ENCODE measurements at regions not wholly inside any gene's neighbourhood (a gene's known extent, or its start where the extent isn't known, plus 50 kb on each side); places are given as distances from the start of the nearest gene placed in this dataset.
"Not testable (repeated sequence)": the region's sequence is repeated elsewhere in the genome, so short reads cannot be mapped to it uniquely, and the experiment has no call there.

DNA sequence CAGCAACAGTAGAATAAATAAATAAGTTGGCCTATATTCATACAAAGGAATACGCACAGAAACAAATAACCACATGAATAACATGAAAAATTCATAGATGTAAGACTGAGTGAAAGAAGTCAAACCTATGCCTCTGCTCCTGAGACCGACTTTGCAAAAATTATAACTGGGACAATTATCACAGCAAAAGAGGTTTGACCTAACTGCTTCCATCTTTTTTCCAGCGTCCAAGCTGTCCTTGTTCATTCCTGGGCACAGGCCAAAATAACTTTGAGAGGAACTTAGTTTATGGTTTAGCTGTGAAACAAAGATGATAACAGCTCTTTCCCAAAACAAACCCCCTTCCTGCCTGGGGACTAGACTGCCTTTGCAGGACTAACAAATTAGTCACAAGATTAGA is 109.6 kb upstream of the NBPF11 start:
- not testable (repeated sequence) for DNase-seq

DNA sequence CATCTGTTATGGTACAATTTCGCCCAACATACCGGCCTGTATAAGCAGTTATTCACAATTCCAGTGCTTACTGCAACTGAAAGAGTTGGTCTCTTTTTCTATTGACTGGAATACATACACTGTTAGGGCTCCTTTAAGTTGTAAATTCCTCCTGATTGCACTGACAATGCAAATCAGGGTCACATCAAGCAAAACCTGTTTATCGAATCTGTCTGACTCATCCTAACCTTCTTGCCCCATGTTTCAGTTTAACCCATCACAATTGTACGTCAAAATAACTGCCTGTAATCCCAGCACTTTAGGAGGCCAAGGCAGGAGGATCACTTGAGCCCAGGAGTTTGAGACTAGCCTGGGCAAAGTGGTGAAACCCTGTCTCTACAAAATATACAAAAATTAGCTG is 105.8 kb upstream of the NBPF11 start:
- DNase-seq, result peak; percentile 79 to 85

DNA sequence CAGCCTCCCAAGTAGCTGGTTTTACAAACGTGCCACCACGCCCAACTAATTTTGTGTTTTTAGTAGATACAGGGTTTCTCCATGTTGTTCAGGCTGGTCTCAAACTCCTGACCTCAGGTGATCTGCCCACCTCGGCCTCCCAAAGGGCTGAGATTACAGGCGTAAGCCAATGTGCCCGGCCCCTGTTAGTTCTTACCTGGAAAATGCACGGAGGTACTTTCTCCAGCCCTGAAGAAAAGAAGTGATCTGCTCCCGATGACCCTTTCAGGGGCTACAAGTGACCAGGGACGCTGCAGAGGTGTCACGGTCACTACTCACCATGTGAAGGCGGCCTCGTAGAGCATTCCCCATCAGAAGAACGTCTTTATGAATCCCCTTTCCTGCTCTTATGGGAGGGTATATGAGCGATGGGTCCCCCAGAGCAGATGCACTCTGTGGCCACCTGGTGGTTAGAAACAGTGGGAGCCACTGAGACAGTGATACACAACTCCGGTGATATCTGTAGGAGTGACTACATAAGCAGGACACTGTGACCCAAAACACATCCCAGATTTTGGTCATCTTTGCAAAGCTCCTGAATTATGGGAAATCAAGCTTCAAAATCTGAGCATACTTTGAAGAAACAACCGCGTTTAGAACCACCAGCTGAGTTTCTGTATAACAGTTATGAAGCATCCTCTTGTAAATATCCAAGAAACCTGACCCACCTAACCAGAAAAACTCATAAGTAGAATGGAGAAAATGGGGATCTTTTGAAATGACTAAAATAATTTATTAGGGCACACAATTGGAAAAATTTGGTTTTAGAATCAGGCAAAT is 102.7 kb upstream of the NBPF11 start:
- peak; percentile 51 to 82 for DNase-seq

DNA sequence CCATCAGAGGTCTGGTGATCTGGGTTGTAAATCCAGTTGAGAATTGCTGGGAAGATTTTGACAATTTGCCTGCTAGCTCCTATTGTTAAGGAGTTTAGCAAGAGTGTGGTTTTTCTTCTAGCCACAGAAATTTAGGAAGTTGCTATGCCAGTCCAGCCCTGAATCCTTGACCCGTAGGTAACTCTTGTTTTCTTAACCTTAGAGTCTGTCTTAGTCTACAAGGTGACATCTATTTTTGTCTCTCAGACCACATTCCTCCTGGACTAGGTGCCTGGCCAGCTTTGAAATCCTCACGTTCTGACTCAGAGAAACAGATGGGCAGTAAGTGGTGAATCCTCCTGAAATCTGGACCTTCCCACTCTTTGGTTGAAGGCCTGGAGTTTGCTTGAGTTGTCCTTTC is 101.7 kb upstream of the NBPF11 start:
- DNase-seq, result not testable (repeated sequence)

DNA sequence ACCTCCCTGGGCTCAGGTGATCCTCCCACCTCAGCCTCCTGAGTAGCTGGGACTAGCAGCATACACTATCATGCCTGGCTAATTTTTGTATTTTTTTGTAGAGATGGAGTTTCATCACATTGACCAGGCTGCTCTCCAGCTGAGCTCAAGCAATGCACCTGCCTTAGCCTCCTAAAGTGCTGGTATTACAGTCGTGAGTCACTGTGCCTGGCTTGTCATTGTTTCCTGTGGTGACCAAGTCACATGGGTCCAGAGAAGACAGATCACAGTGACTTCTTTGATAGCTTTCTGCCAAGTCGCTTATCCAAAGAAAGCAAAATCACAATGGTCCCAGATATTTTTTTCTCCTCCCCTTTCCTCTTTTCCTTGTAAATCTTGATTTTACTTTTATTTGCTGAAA is 96.7 kb upstream of the NBPF11 start:
- not testable (repeated sequence) for DNase-seq

DNA sequence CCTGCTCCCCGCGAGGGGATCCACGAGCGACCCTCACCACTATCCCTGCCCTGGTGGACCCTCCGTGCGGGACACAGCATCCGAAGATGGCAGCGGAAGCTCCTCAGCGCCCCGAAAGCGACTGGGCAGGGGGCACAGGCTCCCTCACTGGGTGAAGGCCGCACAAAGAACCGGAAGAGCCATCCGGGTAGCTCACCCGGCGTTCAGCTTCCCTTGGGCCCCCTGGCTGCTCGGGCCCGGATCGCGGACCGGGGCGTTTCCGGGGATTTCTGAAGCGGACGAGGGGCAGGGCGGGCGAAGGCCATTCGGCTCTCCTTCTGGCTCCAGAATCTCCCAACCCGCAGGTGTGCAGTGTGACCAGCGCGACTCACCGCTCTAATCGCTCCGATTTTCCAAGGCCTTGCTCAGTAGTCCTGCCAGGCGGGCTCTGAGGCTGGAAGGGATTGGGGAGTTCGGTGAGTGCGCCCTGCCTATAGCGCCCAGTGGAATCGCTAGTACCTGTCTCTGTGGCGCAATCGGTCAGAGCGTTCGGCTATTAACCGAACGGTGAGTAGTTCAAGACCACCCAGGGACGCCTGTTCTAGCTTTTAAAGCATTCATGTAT is 94.3 kb upstream of the NBPF11 start:
- not testable (repeated sequence) for DNase-seq

DNA sequence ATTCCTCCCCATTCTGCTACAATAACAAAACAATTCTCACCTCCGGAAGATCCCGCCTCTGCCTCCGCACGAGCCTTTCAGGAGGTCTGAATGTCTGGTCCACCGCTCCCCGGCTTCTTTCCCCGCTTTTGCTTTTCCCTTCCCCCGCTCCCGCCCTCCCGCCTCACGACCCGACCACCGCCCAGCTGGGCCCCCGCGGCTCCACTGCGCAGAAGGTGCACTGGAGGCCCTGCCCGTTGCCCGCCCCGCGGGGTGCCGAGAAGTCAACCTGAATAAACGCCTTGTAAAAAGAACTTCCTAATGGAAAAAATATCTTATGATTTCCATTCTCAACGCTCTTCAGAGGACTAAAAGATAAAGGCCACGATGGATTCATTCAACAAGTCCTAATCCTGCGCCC is 93.8 kb upstream of the NBPF11 start:
- not testable (repeated sequence) for DNase-seq

DNA sequence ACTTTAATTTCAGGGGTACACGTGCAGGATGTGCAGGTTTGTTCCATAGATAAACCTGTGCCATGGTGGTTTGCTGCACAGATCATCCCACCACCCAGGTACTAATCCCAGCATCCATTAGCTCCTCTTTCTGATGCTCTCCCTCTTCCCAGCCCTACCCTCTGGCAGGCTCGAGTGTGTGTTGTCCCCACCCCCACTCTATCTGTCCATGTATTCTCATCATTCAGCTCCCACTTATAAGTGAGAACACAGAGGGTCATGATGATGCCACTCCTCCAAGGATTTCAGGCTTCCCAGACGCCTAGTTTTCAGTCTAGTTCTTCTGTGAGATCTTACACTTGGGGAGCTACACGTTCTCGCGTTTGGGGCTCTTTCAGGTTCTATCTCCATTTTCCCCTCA is 93.4 kb upstream of the NBPF11 start:
- not testable (repeated sequence) for DNase-seq

DNA sequence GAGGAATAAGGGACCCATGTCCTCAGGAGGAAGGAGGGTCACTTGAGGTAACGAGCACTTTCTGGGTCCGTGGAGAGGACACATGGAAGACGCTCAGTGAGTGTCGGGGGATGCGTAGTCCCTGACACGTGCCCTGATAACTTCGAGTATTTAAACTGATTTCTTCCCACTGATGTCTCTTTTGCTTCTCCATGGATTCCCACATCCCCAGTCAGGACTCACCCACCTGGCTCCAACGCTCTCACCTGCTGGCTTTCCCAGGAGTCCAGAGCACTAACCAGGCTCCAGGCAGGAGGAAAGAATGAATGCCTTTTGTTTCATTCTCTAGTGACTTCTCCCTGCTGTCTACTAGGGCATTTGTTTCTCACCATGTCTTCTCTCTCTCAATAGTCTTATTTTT is 81.2 kb upstream of the NBPF11 start:
- not testable (repeated sequence) for DNase-seq

DNA sequence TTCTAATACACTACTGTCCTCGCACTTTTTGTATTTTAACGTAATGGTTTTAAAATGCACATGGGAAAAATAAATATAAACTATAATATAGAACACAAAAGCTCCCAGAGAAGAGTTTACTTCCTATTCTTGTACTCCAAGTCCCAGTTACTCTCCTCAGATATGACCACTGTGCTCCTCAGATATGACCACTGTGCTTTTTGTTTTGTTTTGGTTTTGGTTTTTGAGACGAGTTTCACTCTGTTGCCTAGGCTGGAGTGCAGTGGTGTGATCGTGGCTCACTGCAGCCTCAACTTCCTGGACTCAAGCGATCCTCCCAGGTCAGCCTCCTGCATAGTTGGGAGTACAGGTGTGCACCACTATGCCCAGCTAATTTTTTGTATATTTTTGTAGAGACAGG is 76.8 kb upstream of the NBPF11 start:
- DNase-seq, result not testable (repeated sequence)

DNA sequence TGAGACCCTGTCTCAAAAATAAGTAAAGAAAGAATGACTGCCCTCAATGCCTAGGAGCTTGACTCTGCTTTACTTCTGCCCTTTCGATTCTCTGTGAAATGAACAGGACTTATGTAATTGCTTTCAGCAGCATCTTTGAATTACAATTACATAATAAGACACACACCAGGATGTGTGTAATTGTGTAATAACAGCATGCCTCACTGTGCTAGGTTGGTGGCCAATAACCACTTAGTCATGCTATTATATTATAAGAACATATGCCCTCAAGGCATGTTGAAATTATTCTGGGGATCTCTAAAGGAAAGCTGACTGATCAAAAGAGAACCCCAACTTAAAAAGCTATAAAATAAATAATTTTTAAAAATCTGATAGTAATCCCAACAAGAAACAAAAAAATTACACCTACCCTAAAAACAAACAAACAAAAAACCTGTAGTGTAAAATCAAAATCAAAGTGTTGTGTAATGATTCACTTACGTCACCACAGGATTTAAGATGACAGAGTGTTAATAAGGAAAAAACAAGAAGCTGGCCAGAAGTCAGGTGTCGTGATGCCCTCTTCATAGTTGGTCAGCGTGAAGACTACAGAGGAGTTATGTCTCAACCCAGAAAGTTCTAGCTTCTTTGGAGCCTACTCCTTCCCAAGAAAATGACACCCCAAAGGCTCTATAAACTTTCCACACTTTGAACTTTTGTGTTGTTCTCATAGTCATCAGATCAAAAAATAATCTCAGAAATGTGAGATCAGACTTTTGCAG is 70.5 kb upstream of the NBPF11 start:
- DNase-seq, result not testable (repeated sequence)

DNA sequence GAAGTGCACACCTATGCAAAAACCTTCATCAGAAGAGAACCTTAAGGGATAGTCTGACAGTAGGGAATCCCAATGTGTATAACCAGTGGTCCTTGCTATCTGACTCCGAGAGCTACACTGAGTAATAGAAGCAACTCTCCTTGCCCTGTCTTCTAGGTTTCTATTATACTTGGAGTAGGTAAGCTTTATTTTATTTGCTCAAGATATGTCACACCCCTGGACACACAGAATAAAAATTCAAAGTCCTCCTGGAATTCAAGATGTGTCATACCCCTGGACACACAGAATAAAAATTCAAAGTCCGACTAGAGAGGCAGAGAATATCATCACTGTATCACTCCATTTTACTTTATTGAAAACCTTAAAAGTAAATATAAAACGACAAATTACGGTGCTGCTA is 69.5 kb upstream of the NBPF11 start:
- DNase-seq, result not testable (repeated sequence)

DNA sequence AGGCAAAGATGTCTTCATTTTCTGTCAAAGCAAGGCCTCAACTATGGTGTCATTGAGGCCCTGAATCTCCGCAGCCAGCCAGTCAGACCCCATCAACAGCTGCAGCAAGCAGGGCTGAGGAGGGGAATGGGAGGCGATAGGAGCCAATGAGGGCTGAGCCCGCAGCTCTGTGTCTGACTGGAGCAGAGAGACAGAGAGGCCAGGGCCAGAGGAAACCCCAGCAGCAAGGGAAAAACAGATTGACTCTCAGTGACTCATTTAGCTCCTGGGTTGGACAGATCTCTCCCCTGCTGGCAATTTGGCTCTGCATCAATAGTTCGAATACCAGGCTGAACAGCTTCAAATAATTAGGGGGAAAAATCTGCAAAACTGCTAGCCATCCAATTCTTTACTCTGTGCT is 67.1 kb upstream of the NBPF11 start:
- not testable (repeated sequence) for DNase-seq

DNA sequence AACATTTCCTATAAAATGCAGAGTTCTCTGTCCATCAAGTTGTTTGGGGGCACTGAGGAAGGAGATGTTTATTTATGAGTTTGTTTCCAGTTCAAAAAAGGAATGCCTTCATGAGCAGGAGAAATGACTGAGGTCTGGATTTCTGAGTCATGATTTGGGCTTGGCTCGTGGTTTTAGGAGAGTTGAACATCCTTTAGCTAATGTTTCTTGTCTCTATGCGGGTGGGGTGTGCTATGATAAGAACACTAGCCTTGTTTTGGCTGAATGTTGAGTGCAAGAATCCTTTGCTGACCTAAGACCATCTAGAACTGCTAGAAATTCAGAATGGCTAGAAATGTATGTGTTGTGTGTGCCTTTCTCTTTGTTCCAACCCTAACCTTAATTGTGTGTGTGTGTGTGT is 59.1 kb upstream of the NBPF11 start:
- DNase-seq, result not testable (repeated sequence)

DNA sequence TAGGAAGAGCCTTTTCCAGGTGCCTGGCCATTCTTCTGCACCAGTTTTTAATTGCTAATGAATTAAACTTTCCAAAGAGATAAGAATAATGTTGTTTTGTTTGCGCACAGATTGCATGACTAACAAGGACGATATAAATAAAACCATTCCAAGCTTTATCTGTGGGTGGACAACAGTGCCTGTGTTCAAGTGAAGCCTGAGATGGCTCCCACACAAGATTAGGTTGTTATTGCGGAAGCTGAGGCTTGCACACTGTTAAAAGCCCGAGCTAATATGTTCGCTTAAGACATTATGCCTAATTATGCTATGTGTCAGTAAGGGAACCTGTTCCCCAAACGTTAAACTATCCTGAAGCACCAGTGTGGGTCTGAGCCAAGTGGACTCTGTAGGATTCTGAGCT is 58.5 kb upstream of the NBPF11 start:
- not testable (repeated sequence) for DNase-seq

DNA sequence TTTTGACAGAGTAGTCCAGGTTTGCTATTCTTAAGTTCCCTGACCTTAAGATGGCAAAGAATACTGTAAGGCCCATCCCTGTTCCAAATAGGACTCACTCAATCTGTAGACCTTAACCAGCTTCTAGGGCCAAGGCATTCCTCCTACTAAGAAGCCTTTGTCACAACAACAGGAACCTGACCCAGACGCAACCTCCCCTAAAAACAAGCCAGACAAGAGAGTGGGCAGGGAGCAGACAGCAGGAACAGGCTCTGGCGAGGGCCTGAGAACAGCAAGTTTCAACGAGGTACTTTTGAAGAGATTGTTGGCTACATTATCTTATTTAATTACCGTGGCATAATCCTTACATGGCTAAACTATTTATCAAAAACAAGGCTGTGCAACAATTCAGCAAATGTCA is 58.1 kb upstream of the NBPF11 start:
- not testable (repeated sequence) for DNase-seq

DNA sequence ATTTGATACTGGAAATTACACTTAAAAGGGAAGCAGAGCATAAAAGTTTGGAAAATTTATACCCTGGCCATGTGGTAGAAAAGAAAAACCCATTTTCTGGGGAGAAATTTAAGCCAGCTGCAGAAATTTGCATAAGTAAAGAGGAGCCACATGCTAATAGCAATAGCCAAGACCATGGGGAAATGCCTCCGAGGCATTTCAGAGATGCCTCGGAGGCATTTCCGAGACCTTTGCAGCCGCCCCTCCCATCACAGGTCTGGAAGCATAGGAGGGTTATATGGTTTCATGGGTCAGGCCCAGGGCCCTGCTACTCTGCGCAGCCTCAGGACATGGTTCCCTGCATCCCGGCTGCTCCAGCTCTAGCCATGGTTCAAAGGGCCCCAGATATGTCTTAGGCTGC is 49.9 kb upstream of the NBPF11 start:
- DNase-seq, result not testable (repeated sequence)
